GM19467 (cell line): ENCODE measurements at regions not wholly inside any gene's neighbourhood (a gene's known extent, or its start where the extent isn't known, plus 50 kb on each side); places are given as distances from the start of the nearest gene placed in this dataset.

Source experiments
- ATAC-seq: cut with Tn5 transposase; IDR thresholded peaks from one replicate; pipeline ENCODE4 v1.9.1; 2021; ENCODE audit warnings: mild to moderate bottlenecking, moderate library complexity; ENCODE audit not compliant: unreplicated experiment

- no peak for ATAC-seq
These were observed 182.1 kb downstream of the MRPL39 start for GRCh38 chr21:25425156-25425555.

- ATAC-seq, result no peak
These were observed 182.6 kb downstream of the MRPL39 start for GRCh38 chr21:25424634-25425033.

GRCh38 chr21:25424048-25424447 lies 183.2 kb downstream of the MRPL39 start:
- ATAC-seq, result no peak

GRCh38 chr21:25422610-25423608 lies 184.4 kb downstream of the MRPL39 start:
- ATAC-seq, result no peak

- peak; percentile 63 for ATAC-seq
These were observed 185.8 kb downstream of the MRPL39 start for GRCh38 chr21:25421321-25422028.

- no peak for ATAC-seq
These were observed 186.4 kb downstream of the MRPL39 start for GRCh38 chr21:25420831-25421230.

- ATAC-seq, result no peak
These were observed 190.6 kb downstream of the MRPL39 start for GRCh38 chr21:25416669-25417068.

GRCh38 chr21:25412100-25412499 lies 195.2 kb downstream of the MRPL39 start:
- no peak for ATAC-seq

GRCh38 chr21:25409978-25410377 lies 197.3 kb downstream of the MRPL39 start:
- no peak for ATAC-seq

- ATAC-seq, result no peak
These were observed 198.6 kb downstream of the MRPL39 start for GRCh38 chr21:25408666-25409065.

GRCh38 chr21:25406887-25407579 lies 200.2 kb downstream of the MRPL39 start:
- no peak for ATAC-seq

GRCh38 chr21:25405984-25406383 lies 201.3 kb downstream of the MRPL39 start:
- peak; percentile 48 for ATAC-seq

- ATAC-seq, result no peak
These were observed 204.9 kb downstream of the MRPL39 start for GRCh38 chr21:25402134-25402961.

- no peak for ATAC-seq
These were observed 206.9 kb downstream of the MRPL39 start for GRCh38 chr21:25400427-25400826.

- ATAC-seq, result no peak
These were observed 208.7 kb downstream of the MRPL39 start for GRCh38 chr21:25398630-25399029.

- peak; percentile 77 for ATAC-seq
These were observed 211.1 kb downstream of the MRPL39 start for GRCh38 chr21:25396135-25396711.

- ATAC-seq, result no peak
These were observed 215.5 kb downstream of the MRPL39 start for GRCh38 chr21:25391777-25392176.

GRCh38 chr21:25390701-25391100 lies 216.6 kb downstream of the MRPL39 start:
- no peak for ATAC-seq

- no peak for ATAC-seq
These were observed 219.6 kb downstream of the MRPL39 start for GRCh38 chr21:25387665-25388064.

- no peak for ATAC-seq
These were observed 221.3 kb downstream of the MRPL39 start for GRCh38 chr21:25385911-25386474.
